Panc1 (cell line): ENCODE measurements at regions not wholly inside any gene's neighbourhood (a gene's known extent, or its start where the extent isn't known, plus 50 kb on each side); places are given as distances from the start of the nearest gene placed in this dataset.

ENCODE experiments used
- ATAC-seq: fragments of 200-7000 bp; cut with Tn5 transposase; 2 replicates; pipeline ENCODE4 v1.9.1; 2020; ENCODE audit warnings: mild to moderate bottlenecking, moderate library complexity
- BruUV-seq: library from RNA; stranded (reverse); fragments of 400-500 nt; replicated peaks from 2 replicates; lab custom pipeline; 2021; lab: Mats Ljungman, UMichigan
- CTCF ChIA-PET: fragments of 300-600 bp; sonication (Branson Sonifier 250); formaldehyde crosslinking; loops from one replicate; lab custom pipeline; 2022; ENCODE audit warnings: antibody characterized with exemption; lab: Charles Lee
- POLR2A ChIA-PET: fragments of 300-600 bp; sonication (Branson Sonifier 250); formaldehyde crosslinking; loops from one replicate; lab custom pipeline; 2022; ENCODE audit warnings: antibody characterized with exemption; lab: Charles Lee
- DNase-seq: peaks from one replicate; pipeline ENCODE4 v3.0.0-alpha.2; 2010; ENCODE audit warnings: low read depth, low spot score
- H3K27ac ChIP-seq: 2 replicates; pipeline ENCODE4 v1.5.1; 2011; ENCODE audit warnings: mild to moderate bottlenecking, low read length, inconsistent platforms
- H3K27me3 ChIP-seq: fragments of 200-500 bp; sonication (Bioruptor generic); 2 replicates; pipeline ENCODE4 v1.6.0; 2014; ENCODE audit warnings: low read length, inconsistent platforms; ENCODE audit not compliant: control insufficient read depth, insufficient read depth
- H3K36me3 ChIP-seq: fragments of 200-500 bp; sonication (Bioruptor generic); 2 replicates; pipeline ENCODE4 v1.5.1; 2014; ENCODE audit warnings: inconsistent platforms, mild to moderate bottlenecking, low read length, moderate library complexity; ENCODE audit not compliant: control insufficient read depth, insufficient read depth
- H3K4me1 ChIP-seq: 2 replicates; pipeline ENCODE4 v1.5.1; 2011; ENCODE audit warnings: inconsistent platforms, mild to moderate bottlenecking, low read length, moderate library complexity; ENCODE audit not compliant: control insufficient read depth, insufficient read depth
- H3K4me3 ChIP-seq, 2 experiments: 2 replicates each; pipeline ENCODE4 v1.5.1; 2011 to 2012; ENCODE audit warnings: low read depth in 2 of 2, low read length in 2 of 2, mild to moderate bottlenecking in 2 of 2, inconsistent platforms in 1 of 2, moderate library complexity in 1 of 2
- H3K9me3 ChIP-seq: fragments of 200-500 bp; sonication (Bioruptor generic); 2 replicates; pipeline ENCODE4 v1.5.1; 2014; ENCODE audit warnings: low read depth, mild to moderate bottlenecking, inconsistent platforms, low read length, moderate library complexity; ENCODE audit not compliant: control insufficient read depth, insufficient read depth
- POLR2AphosphoS5 ChIP-seq: IDR thresholded peaks from 2 replicates; pipeline ENCODE4 v1.6.1; 2012; ENCODE audit warnings: mild to moderate bottlenecking, low read depth, low read length, moderate library complexity
- SIN3A ChIP-seq: IDR thresholded peaks from 2 replicates; pipeline ENCODE4 v1.6.1; 2012; ENCODE audit warnings: low read depth, mild to moderate bottlenecking, low read length, moderate library complexity, borderline replicate concordance; ENCODE audit not compliant: insufficient read depth
- TCF7L2 ChIP-seq: IDR thresholded peaks from 2 replicates; pipeline ENCODE4 v1.6.1; 2011; ENCODE audit warnings: mild to moderate bottlenecking, low read depth, low read length, inconsistent platforms
- in situ Hi-C: cut with HindIII; loops from 2 replicates; pipeline ENCODE4 v1.10.0; 2016; ENCODE audit warnings: low sequenced_read_pairs, low pct_unique_long_range_greater_than_20kb
- intact Hi-C: fragments of 100-400 bp; cut with micrococcal nuclease; formaldehyde crosslinking; loops from one replicate; pipeline ENCODE4 v1.10.0; 2022; ENCODE audit not compliant: unreplicated experiment
- TF ChIP-seq, protein P1 (sequence below), 2 experiments: IDR thresholded peaks; 2 replicates each; pipeline ENCODE4 v1.6.1; 2011 to 2012; ENCODE audit warnings: low read depth in 2 of 2, control low read depth in 1 of 2, low read length in 1 of 2, mild to moderate bottlenecking in 1 of 2, moderate library complexity in 1 of 2; ENCODE audit not compliant: insufficient read depth in 1 of 2
- TF ChIP-seq, protein P2 (sequence below): fragments of 450-650 bp; IDR thresholded peaks from 2 replicates; pipeline ENCODE4 v1.5.1; 2017; ENCODE audit warnings: mild to moderate bottlenecking

DNA sequence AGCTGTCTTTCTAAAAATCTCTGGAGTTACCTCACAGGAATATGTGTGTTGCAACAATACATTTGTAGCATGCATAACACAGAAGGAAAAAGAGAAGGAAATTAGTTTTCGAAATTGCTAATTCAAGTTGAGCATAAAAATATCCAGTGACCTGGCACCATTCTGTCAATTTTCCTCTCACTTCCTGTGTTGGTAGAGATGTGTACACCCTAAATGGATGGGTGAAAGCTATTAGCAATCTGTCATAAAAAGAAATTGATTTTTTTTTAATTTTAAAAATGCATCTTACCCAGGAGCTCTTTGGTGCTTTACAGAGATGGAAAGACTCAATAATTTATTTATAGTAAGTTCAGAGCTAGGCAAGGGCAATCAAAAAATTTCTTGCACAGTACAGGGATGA is 333.3 kb upstream of the TMEM229A start:
- no peak for DNase-seq
- no peak for ATAC-seq
- intact Hi-C loops = no loop called here
- in situ Hi-C loops = no loop called here
- no peaks in the 10 kb centered on the region for H3K36me3 ChIP-seq
- POLR2A ChIA-PET = no interaction called here
- H3K9me3 ChIP-seq = no peaks in the 10 kb centered on the region
- no TSS peak for BruUV-seq
- H3K27ac ChIP-seq = no peak overlapping the region
- H3K27me3 ChIP-seq = no peaks in the 10 kb centered on the region
- CTCF ChIA-PET = no interaction called here
- no peak overlapping the region for H3K4me3 ChIP-seq
- TF ChIP-seq POLR2AphosphoS5 (no peak), SIN3A (no peak), TCF7L2 (no peak)
- TF ChIP-seq, protein P1, sequence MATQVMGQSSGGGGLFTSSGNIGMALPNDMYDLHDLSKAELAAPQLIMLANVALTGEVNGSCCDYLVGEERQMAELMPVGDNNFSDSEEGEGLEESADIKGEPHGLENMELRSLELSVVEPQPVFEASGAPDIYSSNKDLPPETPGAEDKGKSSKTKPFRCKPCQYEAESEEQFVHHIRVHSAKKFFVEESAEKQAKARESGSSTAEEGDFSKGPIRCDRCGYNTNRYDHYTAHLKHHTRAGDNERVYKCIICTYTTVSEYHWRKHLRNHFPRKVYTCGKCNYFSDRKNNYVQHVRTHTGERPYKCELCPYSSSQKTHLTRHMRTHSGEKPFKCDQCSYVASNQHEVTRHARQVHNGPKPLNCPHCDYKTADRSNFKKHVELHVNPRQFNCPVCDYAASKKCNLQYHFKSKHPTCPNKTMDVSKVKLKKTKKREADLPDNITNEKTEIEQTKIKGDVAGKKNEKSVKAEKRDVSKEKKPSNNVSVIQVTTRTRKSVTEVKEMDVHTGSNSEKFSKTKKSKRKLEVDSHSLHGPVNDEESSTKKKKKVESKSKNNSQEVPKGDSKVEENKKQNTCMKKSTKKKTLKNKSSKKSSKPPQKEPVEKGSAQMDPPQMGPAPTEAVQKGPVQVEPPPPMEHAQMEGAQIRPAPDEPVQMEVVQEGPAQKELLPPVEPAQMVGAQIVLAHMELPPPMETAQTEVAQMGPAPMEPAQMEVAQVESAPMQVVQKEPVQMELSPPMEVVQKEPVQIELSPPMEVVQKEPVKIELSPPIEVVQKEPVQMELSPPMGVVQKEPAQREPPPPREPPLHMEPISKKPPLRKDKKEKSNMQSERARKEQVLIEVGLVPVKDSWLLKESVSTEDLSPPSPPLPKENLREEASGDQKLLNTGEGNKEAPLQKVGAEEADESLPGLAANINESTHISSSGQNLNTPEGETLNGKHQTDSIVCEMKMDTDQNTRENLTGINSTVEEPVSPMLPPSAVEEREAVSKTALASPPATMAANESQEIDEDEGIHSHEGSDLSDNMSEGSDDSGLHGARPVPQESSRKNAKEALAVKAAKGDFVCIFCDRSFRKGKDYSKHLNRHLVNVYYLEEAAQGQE (IDR thresholded peaks at IDR 0.05; ENCODE audit: insufficient read depth in 1 of 2, low read depth in 2 of 2, low read length in 1 of 2) = no peak
- TF ChIP-seq, protein P2, sequence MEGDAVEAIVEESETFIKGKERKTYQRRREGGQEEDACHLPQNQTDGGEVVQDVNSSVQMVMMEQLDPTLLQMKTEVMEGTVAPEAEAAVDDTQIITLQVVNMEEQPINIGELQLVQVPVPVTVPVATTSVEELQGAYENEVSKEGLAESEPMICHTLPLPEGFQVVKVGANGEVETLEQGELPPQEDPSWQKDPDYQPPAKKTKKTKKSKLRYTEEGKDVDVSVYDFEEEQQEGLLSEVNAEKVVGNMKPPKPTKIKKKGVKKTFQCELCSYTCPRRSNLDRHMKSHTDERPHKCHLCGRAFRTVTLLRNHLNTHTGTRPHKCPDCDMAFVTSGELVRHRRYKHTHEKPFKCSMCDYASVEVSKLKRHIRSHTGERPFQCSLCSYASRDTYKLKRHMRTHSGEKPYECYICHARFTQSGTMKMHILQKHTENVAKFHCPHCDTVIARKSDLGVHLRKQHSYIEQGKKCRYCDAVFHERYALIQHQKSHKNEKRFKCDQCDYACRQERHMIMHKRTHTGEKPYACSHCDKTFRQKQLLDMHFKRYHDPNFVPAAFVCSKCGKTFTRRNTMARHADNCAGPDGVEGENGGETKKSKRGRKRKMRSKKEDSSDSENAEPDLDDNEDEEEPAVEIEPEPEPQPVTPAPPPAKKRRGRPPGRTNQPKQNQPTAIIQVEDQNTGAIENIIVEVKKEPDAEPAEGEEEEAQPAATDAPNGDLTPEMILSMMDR = no peak
- H3K4me1 ChIP-seq = no peaks in the 10 kb centered on the region

DNA sequence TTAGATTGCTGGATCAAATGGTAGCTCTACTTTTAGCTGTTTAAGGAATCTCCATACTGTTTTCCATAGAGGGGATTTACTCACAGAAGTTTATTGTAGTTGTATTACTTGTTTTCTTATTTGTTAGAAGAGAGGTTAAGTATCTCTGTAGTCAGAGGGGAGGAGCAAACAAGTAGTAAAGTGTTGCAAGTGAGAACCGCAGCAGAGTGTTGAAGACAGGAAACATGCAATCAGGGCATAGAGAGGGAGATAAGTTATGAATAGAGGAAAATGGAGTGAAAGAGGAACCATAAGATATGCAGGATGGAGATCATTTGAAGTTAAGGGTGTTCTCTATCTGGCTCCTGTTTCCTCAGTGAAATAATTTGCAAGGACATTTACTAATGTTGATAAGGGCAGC is 331.4 kb upstream of the TMEM229A start:
- Histone ChIP-seq H3K27me3 (no peaks in the 10 kb centered on the region), H3K9me3 (0 out of 2 replicates have a peak, but pooled peaks cover 3% of the 10 kb centered on the region), H3K27ac (no peak overlapping the region), H3K4me1 (no peaks in the 10 kb centered on the region), H3K36me3 (no peaks in the 10 kb centered on the region), H3K4me3 (no peak overlapping the region)
- DNase-seq = no peak
- ChIA-PET CTCF (no interaction called here), POLR2A (no interaction called here)
- no peak for TF ChIP-seq SIN3A
- TF ChIP-seq POLR2AphosphoS5 = no peak
- TF ChIP-seq, protein P1 (IDR thresholded peaks at IDR 0.05; ENCODE audit: insufficient read depth in 1 of 2, low read depth in 2 of 2, low read length in 1 of 2) = no peak
- TF ChIP-seq TCF7L2 = no peak
- TF ChIP-seq, protein P2 = no peak
- in situ Hi-C loops = no loop called here
- BruUV-seq = no TSS peak
- no peak for ATAC-seq
- intact Hi-C loops = no loop called here
